GM23338 (cell line): ENCODE measurements at regions not wholly inside any gene's neighbourhood (a gene's known extent, or its start where the extent isn't known, plus 50 kb on each side); places are given as distances from the start of the nearest gene placed in this dataset.

Source experiments
- EZH2 ChIP-seq: fragments of 200-600 bp; sonication (generic); IDR thresholded peaks from one replicate; pipeline ENCODE4 v1.8.0; 2017; ENCODE audit warnings: antibody characterized with exemption, mild to moderate bottlenecking, low read depth; ENCODE audit not compliant: unreplicated experiment
- EZH2phosphoT487 ChIP-seq: fragments of 200-600 bp; sonication (generic); IDR thresholded peaks from one replicate; pipeline ENCODE4 v1.8.1; 2018; ENCODE audit warnings: antibody characterized with exemption; ENCODE audit not compliant: unreplicated experiment
- JUNB ChIP-seq: IDR thresholded peaks from one replicate; pipeline ENCODE4 v1.6.1; 2016; ENCODE audit warnings: antibody characterized with exemption; ENCODE audit not compliant: unreplicated experiment
- NANOG ChIP-seq: IDR thresholded peaks from 2 replicates; pipeline ENCODE4 v1.6.1; 2016; ENCODE audit warnings: antibody characterized with exemption, borderline replicate concordance
- TF ChIP-seq, protein P1 (sequence below), 2 experiments: fragments of 200-600 bp in 1 of 2; sonication (generic) in 1 of 2; conservative IDR thresholded peaks; 2 replicates each; pipeline versions ENCODE4 v1.5.1 to v1.6.1; 2016 to 2017; ENCODE audit warnings: antibody characterized with exemption in 2 of 2, low read depth in 2 of 2, mild to moderate bottlenecking in 2 of 2, moderate library complexity in 1 of 2

DNA sequence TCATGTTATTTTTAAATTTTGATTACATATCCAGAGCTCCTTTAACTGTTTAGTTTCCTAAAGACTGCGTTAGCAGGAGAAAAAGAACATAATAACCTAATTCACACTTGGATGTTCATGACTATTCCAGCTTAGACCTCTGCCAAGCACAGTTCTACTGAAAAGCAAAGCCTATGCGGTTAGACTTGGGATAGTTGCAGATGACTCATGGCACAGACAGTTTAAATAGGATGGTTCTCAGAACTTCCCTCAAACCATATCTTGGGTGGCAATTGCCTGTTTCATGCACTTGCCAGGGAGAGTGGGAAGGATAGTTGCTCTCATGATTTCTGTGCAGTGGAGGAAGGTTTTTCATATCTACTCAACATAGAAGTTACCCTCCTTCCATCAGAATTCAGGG lies 149.7 kb upstream of the KLHL29 start:
- TF ChIP-seq, protein P1, sequence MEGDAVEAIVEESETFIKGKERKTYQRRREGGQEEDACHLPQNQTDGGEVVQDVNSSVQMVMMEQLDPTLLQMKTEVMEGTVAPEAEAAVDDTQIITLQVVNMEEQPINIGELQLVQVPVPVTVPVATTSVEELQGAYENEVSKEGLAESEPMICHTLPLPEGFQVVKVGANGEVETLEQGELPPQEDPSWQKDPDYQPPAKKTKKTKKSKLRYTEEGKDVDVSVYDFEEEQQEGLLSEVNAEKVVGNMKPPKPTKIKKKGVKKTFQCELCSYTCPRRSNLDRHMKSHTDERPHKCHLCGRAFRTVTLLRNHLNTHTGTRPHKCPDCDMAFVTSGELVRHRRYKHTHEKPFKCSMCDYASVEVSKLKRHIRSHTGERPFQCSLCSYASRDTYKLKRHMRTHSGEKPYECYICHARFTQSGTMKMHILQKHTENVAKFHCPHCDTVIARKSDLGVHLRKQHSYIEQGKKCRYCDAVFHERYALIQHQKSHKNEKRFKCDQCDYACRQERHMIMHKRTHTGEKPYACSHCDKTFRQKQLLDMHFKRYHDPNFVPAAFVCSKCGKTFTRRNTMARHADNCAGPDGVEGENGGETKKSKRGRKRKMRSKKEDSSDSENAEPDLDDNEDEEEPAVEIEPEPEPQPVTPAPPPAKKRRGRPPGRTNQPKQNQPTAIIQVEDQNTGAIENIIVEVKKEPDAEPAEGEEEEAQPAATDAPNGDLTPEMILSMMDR (conservative IDR thresholded peaks at IDR 0.05; ENCODE audit: low read depth in 2 of 2), result no peak
- TF ChIP-seq EZH2 (no peak), NANOG (no peak), EZH2phosphoT487 (no peak), JUNB (no peak)
